ENCODE measurements at regions not wholly inside any gene's neighbourhood (a gene's known extent, or its start where the extent isn't known, plus 50 kb on each side); places are given as distances from the start of the nearest gene placed in this dataset.
A peak's percentile ranks its signal among the peaks of the same experiment; 100 is the strongest.

DNA sequence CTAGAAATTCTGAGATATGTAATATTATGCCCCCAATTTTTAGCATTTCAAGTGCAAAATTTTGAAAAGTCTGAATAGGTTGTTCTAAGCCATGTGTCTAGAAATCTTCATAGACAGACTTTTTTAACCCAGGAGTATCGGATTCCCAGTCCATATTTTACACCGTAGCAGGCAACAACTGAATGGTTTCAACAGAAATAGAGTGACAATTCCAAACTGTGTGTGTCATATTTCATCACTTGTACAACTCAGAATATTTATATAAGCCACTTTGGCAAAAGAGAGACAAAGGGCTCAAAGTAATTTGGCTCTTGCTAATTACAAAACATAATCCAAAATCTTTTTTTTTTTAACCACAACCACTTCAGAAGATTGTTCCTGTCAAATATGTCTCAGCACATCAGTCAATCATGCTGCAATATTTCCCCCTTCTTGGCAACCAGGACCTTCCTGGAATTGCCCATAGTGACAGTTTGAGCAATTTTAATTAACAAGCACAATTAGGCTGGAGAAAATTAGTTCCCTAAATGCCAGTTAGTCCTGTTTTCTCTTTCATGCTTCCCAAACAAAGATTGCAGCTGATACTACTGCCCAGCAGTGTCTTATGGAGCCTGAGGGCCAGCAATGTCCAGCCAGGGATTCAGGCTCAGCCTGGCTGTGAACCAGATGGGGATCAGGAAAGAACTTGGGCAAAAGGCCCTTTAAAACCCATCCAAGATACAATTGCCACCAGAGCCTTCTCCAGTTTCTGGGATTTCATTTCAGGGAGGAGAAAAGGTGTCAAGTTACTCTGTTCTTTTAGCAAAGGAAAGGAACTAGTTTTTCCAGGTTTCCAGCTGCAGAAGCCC is 533.3 kb upstream of the GHITM start:
- DNase-seq = no peak

DNA sequence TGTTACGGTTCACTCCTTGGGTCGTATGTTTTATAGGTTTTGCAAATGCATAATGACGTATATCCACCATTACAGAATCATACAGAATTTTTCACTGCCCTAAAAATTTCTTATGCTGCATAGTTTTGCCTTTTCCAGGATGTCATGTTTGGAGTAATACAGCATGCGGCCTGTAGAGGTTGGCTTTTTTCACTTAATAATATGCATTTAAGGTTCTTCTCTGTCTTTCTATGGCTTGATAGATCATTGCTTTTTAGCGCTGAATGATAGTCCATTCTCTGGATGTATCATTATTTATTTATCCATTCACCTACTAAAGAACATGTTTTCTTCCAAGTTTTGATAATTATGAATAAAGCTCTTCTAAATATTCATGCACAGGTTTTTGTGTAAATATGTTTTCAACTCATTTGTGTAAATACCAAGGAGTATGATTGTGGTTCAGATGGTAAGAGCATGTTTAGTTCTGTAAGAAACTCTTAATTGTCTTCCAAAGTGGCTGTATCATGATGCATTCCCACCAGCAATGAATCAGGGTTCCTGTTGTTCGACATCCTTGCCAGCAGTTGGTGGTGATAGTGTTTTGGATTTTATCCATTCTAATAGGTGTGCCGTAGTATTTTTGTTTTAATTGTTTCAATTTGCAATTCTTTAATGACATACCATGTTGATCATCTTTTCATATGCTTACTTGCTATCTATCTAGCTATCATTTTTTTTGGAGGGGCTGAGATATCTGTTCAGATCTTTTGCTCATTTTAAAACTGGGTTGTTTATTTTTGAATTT is 531.2 kb upstream of the GHITM start:
- no peak for DNase-seq

DNA sequence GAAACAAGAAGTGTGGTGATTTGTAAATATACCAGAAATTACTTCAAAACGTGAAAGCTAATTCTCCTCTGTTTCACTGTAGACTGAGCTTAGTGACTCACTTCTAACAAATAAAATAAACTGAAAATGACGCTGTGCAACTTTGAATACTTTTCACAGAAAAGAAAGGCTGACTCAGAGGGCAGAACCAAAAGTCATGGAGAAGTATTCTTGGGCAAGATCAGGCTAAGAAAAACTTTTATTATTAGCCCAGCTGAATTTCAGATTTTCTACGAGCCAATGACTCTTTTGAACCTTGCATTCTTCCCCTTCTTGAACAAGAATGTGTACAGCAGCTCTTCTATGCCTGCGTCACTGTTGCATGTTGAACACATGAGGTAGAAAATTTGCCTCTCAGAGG is 527.3 kb upstream of the GHITM start:
- DNase-seq = no peak

GRCh38 chr10:83612746-83613145 is 526.6 kb upstream of the GHITM start:
- DNase-seq = no peak

GRCh38 chr10:83617172-83617571 is 522.1 kb upstream of the GHITM start:
- DNase-seq = no peak

GRCh38 chr10:83617692-83618545 is 521.4 kb upstream of the GHITM start:
- no peak for DNase-seq

DNA sequence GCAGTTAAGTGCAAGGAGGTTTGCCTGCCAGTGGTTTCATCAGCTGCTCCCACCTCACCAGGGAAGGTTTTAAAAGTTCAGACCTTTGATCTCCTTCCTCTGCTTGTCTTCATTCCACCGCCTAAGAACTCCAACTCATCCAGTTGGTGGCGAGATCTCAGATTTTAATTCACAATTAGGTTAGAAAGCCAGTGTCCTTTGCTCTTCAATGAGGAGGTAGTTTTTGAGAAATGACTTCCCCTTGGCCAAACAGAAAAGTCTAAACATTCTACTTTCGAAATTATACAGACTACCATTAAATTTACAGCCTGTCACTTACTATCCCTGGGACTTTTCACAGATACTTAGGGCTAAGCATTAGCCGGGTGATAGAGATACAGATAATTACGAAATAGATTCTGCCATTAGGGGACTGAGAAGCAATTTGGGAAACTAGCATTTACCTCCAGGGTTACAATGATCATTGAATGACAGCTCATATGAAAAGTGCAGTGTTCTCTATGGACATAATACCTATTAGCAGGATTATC is 513.4 kb upstream of the GHITM start:
- DNase-seq = no peak

GRCh38 chr10:83632701-83633100 is 506.6 kb upstream of the GHITM start:
- no peak for DNase-seq

DNA sequence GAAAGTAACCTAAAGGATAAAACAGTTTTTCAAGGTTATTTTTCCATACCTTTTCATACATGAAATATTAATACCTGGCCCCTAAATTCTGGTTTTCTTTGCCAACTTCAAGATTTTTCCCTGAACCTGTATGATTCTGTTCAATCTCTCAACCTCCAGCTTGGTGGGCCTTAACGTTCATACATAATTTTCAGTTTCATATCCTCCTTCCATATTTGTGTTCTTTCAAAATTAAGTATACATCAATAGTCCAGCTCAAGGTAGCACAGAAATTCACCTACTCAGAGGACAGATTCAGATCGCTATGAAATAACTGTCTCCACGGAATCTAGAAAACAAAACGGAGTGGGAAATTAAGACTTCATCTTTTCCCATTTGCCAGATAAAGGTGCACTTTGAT is 505.8 kb upstream of the GHITM start:
- no peak for DNase-seq

GRCh38 chr10:83636826-83637225 is 502.5 kb upstream of the GHITM start:
- DNase-seq = no peak

DNA sequence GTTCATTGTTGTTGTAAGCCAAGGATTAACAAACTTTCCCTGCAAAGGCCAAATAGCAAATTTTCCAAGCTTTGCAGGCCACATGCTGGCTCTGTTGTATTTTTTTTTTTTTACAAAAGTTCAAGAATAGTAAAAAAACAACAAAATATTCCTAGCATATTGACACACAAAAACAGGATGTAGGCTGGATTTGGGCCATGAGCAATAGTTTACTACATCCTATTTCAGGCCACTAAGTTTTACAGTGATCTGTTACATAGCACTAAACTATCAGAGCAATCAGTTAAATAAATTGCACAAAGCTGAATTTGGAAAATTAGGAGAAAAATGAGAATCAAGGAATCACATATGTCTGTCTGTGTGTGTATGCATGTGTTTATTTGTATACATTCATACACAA is 491.8 kb upstream of the GHITM start:
- no peak for DNase-seq

DNA sequence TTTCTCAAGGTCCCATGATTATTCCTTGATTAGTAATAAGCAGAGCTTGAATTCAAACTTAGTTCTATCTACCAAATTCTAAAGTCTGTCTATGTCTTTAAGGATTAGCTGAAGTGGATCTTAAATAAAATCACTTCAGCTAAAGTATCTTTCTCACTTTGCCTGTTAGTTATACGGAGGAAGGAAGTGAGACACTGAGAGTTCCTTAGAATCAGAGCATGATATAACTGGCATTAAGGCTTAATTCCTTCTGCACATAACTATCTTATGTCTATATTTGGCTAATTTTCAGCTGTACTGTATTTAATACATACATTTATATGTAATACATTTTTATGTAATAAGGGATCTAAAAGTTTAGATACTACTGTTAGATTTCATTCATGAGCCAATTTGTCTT is 491.1 kb upstream of the GHITM start:
- DNase-seq = no peak

DNA sequence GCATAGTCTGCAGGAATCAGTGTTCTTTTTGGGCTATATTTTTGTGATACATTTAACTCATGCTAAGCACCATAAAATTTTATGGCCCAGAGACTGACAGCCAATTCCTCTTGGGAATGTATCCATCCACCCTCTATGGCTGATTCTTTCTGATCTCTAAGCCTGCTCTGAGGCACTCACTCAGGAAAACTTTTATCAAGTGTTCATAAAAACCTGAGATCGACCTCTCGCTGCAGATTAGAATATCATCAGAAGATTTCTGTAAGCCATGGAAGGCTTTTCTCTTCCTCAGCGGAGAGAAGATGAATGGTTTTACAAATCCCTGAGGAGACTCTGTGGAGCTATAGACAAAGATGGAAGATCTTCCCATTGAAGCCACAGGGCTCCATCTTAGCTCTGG is 489.8 kb upstream of the GHITM start:
- no peak for DNase-seq

DNA sequence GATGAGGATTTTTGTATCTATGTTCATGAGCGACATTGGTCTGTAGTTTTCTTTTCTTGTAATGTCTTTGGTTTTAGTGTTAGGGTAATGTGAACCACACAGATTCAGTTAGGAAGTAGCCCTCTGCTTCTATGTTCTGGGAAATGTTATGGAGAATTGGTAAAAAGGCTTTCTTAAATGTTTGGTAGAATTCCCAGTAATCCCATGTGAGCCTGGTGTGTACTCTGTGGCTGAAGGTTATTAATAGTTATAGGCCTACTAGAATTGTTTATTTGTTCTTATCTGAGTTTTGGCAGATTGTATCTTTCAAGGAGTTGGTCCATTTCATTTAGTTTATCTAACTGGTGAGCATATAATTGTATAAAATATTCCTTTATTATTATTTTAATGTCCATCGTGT is 484.6 kb upstream of the GHITM start:
- DNase-seq = no peak

DNA sequence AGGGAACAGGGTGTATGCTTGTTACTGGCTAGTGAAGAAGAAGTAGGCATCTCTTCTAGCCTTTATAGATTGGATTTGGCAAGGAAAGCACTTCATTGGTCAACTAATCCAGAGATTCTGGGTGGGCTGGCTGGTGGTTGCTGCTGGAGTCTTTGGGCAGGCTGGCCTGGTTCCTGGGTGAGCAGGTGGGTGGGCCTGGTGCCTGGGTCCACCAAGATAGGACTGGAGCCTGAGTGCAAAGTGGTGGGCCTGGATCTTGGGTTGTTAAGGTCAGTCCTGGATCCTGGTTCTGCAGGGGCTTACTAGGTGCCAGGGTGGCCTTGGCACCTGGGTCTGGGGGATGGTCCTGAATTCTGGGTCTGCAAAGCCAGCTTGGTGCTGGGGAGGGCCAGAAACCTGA is 482.4 kb upstream of the GHITM start:
- no peak for DNase-seq

DNA sequence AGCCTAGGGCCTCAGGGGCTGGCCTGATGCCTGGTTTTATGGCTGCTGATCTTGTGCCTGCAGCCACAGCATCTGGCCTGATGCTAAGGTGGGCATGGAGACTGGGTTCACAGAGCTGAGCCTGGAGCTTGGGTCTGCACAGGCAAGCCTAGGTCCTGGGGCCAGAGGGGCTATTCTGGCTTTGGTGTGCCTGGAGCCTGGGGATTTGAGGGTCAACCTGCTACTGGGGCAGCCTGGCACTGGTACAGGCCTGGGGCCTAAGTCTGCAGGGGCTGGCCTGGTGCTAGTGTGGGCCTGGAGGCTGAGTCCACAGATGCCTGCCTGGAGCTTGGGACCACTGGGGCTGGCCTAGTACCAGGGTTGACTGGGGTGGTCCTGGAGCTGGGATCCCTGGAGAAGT is 481.8 kb upstream of the GHITM start:
- DNase-seq = no peak

DNA sequence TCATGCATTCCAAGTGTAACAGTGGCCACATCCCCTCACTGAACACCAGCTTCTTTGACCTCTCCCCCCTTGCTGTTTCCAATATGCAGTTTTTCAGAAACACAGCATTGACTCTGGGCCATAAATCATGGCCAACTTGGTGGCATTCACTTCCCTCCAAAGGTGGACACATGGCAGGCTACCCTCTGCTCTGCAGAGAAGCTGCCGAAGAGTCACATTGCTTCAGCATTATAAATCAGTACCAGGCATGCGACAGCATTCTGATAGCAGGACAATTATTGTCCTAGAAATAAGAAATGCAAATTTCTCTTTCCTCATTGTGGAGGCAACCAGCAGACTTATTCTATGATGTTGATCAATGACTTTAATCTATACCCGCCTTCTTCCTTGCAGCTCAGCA is 475.4 kb upstream of the GHITM start:
- no peak for DNase-seq

- DNase-seq = no peak
Measured at GRCh38 chr10:83666762-83667161, 472.5 kb upstream of the GHITM start.

DNA sequence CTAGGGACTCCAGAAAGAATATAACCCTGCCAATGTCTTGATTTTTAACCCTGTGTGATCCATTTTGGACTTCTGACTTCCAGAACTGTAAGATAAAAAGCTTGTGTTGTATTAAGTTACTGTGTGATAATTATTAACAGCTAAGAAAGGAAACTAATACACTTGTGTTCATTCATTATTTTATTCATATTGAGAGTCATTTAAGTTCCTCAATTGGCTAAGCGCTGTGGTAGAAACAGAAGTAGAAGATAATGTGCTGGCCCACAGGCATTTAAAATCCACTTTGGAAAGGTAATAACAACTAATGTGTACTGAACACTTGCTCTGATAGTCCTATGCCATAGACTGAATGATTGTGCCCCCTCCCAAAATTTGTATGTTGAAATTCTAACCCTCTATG is 471.7 kb upstream of the GHITM start:
- DNase-seq = no peak

DNA sequence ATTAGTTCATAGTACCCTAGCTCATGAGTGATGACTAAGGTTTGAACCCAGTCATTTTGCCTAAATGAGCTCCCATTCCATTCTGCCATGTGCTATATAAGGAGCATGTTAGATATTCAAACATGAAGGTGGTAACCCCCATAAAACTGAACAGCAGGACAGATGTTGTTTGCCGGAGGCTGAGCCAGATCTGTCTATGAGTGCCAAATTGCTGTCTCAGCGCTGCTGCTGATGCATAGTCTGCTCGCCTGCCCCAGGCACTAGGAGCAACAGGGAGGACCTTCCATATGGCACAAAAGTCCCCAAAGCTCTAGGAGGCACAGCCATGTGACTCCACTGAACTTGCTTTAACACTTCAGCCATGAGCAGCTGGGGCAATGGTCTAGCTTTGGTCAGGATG is 466.0 kb upstream of the GHITM start:
- DNase-seq = peak; percentile 57

GRCh38 chr10:83677795-83678194 is 461.5 kb upstream of the GHITM start:
- DNase-seq = no peak

DNA sequence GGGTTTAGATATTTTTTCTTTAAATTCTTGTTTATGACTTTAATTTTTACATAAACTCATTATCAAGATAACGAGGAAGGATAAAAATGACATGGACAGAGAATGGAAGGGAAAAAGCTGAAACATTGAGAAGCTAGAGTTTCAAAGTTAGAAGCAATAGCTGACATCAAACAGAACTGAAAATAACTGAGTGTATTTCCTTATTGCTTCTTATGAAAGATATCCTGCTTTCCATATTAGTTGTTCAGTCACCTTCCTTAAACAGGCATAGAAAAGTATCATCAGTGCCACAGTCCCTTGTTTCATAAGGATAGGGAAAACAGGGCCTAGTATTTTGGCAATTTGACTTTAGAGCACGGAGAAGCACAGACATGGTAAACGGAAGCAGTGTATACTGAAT is 460.5 kb upstream of the GHITM start:
- no peak for DNase-seq

GRCh38 chr10:83680470-83680891 is 458.8 kb upstream of the GHITM start:
- no peak for DNase-seq

Measured in DMS 273 treated with DMSO at 0.1 percent for 48 hours (cell line).